ENCODE measurements at regions not wholly inside any gene's neighbourhood (a gene's known extent, or its start where the extent isn't known, plus 50 kb on each side); places are given as distances from the start of the nearest gene placed in this dataset.

- Mint-ChIP-seq H3K27ac (no peak overlapping the region), H3K27me3 (no peaks in the 10 kb centered on the region)
- intact Hi-C loops (cut with micrococcal nuclease) = no loop called here
Observed at GRCh38 chr2:106607371-106607770, 120.2 kb downstream of the CD8B2 start.

GRCh38 chr2:106609780-106610179, 122.6 kb downstream of the CD8B2 start:
- ATAC-seq (ENCODE audit: low read depth) (no peak), DNase-seq (no peak)
- ChIA-PET CTCF (no interaction called here), POLR2A (no interaction called here)
- Mint-ChIP-seq H3K27me3 (no peaks in the 10 kb centered on the region), H3K9me3 (peaks cover under 1% of the 10 kb centered on the region), H3K4me1 (no peaks in the 10 kb centered on the region), H3K36me3 (ENCODE audit: low read depth) (no peaks in the 10 kb centered on the region), H3K27ac (no peak overlapping the region), H3K4me3 (no peak overlapping the region)
- TF ChIP-seq CTCF (IDR thresholded peaks at IDR 0.05) = no peak
- intact Hi-C loops (cut with micrococcal nuclease) = no loop called here

More at GRCh38 chr2:106607371-106607770, 120.2 kb downstream of the CD8B2 start:
- Mint-ChIP-seq H3K9me3 (peaks cover 4% of the 10 kb centered on the region), H3K36me3 (ENCODE audit: low read depth) (no peaks in the 10 kb centered on the region), H3K4me3 (no peak overlapping the region), H3K4me1 (no peaks in the 10 kb centered on the region)
- ChIA-PET POLR2A (no interaction called here), CTCF (no interaction called here)
- ATAC-seq (ENCODE audit: low read depth) (no peak), DNase-seq (no peak)
- no peak for TF ChIP-seq CTCF (IDR thresholded peaks at IDR 0.05)

- TF ChIP-seq CTCF (IDR thresholded peaks at IDR 0.05) = no peak
Observed at GRCh38 chr2:106614511-106615291, 127.5 kb downstream of the CD8B2 start.

GRCh38 chr2:106618614-106619013, 131.4 kb downstream of the CD8B2 start:
- no peaks in the 10 kb centered on the region for H3K27me3 Mint-ChIP-seq
- H3K9me3 Mint-ChIP-seq = peaks cover 3% of the 10 kb centered on the region
- ATAC-seq (ENCODE audit: low read depth) (no peak), DNase-seq (no peak)
- H3K4me1 Mint-ChIP-seq = no peaks in the 10 kb centered on the region
- TF ChIP-seq CTCF (IDR thresholded peaks at IDR 0.05) = no peak
- intact Hi-C loops (cut with micrococcal nuclease) = no loop called here
- H3K27ac Mint-ChIP-seq = no peak overlapping the region
- POLR2A ChIA-PET = no interaction called here
- H3K4me3 Mint-ChIP-seq = no peak overlapping the region
- H3K36me3 Mint-ChIP-seq (ENCODE audit: low read depth) = no peaks in the 10 kb centered on the region
- CTCF ChIA-PET = no interaction called here

More at GRCh38 chr2:106614511-106615291, 127.5 kb downstream of the CD8B2 start:
- H3K27me3 Mint-ChIP-seq = no peaks in the 10 kb centered on the region
- ATAC-seq (ENCODE audit: low read depth) (no peak), DNase-seq (no peak)
- ChIA-PET POLR2A (no interaction called here), CTCF (no interaction called here)
- peaks cover 3% of the 10 kb centered on the region for H3K9me3 Mint-ChIP-seq
- H3K27ac Mint-ChIP-seq = no peak overlapping the region
- intact Hi-C loops (cut with micrococcal nuclease) = no loop called here
- no peaks in the 10 kb centered on the region for H3K36me3 Mint-ChIP-seq (ENCODE audit: low read depth)
- no peaks in the 10 kb centered on the region for H3K4me1 Mint-ChIP-seq
- H3K4me3 Mint-ChIP-seq = no peak overlapping the region

GRCh38 chr2:106623456-106623855, 136.3 kb downstream of the CD8B2 start:
- H3K36me3 Mint-ChIP-seq (ENCODE audit: low read depth) = no peaks in the 10 kb centered on the region
- DNase-seq = no peak
- H3K9me3 Mint-ChIP-seq = peaks cover 5% of the 10 kb centered on the region
- ChIA-PET POLR2A (no interaction called here), CTCF (no interaction called here)
- no peak for TF ChIP-seq CTCF (IDR thresholded peaks at IDR 0.05)
- no peak overlapping the region for H3K4me3 Mint-ChIP-seq
- no peak overlapping the region for H3K27ac Mint-ChIP-seq
- H3K4me1 Mint-ChIP-seq = no peaks in the 10 kb centered on the region
- no peak for ATAC-seq (ENCODE audit: low read depth)
- intact Hi-C loops (cut with micrococcal nuclease) = no loop called here
- H3K27me3 Mint-ChIP-seq = peaks cover 5% of the 10 kb centered on the region

Data from activated B cell treated with CpG ODN at 0.5 μM for 24 hours (primary cell).